ENCODE measurements at regions not wholly inside any gene's neighbourhood (a gene's known extent, or its start where the extent isn't known, plus 50 kb on each side); places are given as distances from the start of the nearest gene placed in this dataset.

GRCh38 chr16:63239065-63239570 lies 1202.9 kb upstream of the CDH8 start:
- H3K4me2 ChIP-seq, result no peak overlapping the region
- no peaks in the 10 kb centered on the region for H3K27me3 ChIP-seq
- no peak overlapping the region for H2AFZ ChIP-seq
- no peaks in the 10 kb centered on the region for H3K36me3 ChIP-seq (replicated peaks; ENCODE audit: insufficient read depth, low read depth)
- no peaks in the 10 kb centered on the region for H4K20me1 ChIP-seq (ENCODE audit: insufficient read depth, poor library complexity, severe bottlenecking)
- H3K79me2 ChIP-seq, result no peaks in the 10 kb centered on the region
- no peak for TF ChIP-seq EZH2phosphoT487 (IDR thresholded peaks at IDR 0.05; ENCODE audit: low read depth, severe bottlenecking, unreplicated experiment)
- TF ChIP-seq, protein P1, sequence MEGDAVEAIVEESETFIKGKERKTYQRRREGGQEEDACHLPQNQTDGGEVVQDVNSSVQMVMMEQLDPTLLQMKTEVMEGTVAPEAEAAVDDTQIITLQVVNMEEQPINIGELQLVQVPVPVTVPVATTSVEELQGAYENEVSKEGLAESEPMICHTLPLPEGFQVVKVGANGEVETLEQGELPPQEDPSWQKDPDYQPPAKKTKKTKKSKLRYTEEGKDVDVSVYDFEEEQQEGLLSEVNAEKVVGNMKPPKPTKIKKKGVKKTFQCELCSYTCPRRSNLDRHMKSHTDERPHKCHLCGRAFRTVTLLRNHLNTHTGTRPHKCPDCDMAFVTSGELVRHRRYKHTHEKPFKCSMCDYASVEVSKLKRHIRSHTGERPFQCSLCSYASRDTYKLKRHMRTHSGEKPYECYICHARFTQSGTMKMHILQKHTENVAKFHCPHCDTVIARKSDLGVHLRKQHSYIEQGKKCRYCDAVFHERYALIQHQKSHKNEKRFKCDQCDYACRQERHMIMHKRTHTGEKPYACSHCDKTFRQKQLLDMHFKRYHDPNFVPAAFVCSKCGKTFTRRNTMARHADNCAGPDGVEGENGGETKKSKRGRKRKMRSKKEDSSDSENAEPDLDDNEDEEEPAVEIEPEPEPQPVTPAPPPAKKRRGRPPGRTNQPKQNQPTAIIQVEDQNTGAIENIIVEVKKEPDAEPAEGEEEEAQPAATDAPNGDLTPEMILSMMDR (IDR thresholded peaks at IDR 0.05; ENCODE audit: poor library complexity), result no peak
- TF ChIP-seq EZH2 (IDR thresholded peaks at IDR 0.05; ENCODE audit: borderline replicate concordance), result no peak
- no peak overlapping the region for H3K4me3 ChIP-seq
- no peaks in the 10 kb centered on the region for H3K9me3 ChIP-seq (ENCODE audit: low read depth)
- no peak overlapping the region for H3K27ac ChIP-seq
- DNase-seq (ENCODE audit: low spot score), result no peak
- no peaks in the 10 kb centered on the region for H3K9me2 ChIP-seq (replicated peaks; ENCODE audit: insufficient read depth)
- 96% methylated on average over 1 of the region's 1 CpG for WGBS (ENCODE audit: low lambda C conversion rate, missing lambda C conversion rate)
- H3K4me1 ChIP-seq (ENCODE audit: insufficient read depth), result no peaks in the 10 kb centered on the region

DNA sequence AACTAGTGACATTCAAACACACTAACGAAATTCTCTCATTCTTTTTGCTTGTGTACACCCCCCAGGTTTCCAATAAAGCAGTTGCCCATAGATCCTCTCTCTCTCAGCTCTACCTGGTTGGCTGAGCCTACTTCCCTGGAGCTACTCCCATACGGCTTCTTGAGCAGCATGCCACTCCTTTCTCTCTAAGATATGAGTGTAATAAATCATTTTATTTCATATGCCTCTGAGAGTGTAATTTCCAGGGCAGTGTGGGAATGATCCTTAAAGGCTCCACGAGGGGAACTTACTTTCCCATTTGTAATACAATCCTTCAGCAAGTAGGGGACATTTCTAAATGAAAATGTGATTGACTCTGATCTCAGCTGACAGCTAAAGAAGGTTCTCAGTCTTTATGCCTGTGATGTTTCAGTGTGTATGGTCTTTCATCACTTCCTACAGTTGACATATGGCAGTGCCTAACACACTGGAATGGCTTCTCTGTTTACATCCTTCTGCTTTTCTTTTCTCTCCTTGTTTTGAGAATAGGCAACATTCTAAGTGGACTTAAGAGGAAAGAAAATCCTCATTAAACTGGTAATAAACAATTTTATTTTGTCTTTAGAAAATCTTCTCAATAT lies 1194.3 kb upstream of the CDH8 start:
- 46% methylated on average over 3 of the region's 3 CpGs for WGBS (ENCODE audit: low lambda C conversion rate, missing lambda C conversion rate)

DNA sequence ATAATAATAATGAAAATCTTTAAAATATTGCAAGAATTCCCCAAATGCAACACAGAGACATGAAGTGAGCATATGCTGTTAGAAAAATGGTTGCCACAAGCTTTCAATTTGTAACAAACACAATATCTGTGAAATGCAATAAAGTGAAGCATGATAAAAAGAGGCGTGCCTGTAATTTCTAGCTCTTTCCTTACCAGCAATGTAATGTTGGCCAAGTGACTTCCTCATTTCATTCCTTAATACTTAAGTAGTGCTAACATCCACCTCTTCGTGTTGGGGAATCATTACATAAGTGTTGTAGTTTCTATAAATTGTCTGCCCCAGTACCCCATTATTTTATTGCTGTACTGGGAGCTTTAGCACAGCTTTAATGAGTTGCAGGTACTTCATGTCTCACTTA lies 1192.0 kb upstream of the CDH8 start:
- Histone ChIP-seq H3K4me2 (no peak overlapping the region), H2AFZ (no peak overlapping the region), H3K27ac (no peak overlapping the region), H3K79me2 (no peaks in the 10 kb centered on the region), H3K4me1 (ENCODE audit: insufficient read depth) (no peaks in the 10 kb centered on the region), H4K20me1 (ENCODE audit: insufficient read depth, poor library complexity, severe bottlenecking) (no peaks in the 10 kb centered on the region), H3K9me2 (replicated peaks; ENCODE audit: insufficient read depth) (no peaks in the 10 kb centered on the region), H3K27me3 (no peaks in the 10 kb centered on the region), H3K36me3 (replicated peaks; ENCODE audit: insufficient read depth, low read depth) (no peaks in the 10 kb centered on the region), H3K9me3 (ENCODE audit: low read depth) (no peaks in the 10 kb centered on the region), H3K4me3 (no peak overlapping the region)
- TF ChIP-seq EZH2 (IDR thresholded peaks at IDR 0.05; ENCODE audit: borderline replicate concordance) (no peak), EZH2phosphoT487 (IDR thresholded peaks at IDR 0.05; ENCODE audit: low read depth, severe bottlenecking, unreplicated experiment) (no peak)
- TF ChIP-seq, protein P1 (IDR thresholded peaks at IDR 0.05; ENCODE audit: poor library complexity), result no peak
- 89% methylated on average over 2 of the region's 2 CpGs for WGBS (ENCODE audit: low lambda C conversion rate, missing lambda C conversion rate)
- no peak for DNase-seq (ENCODE audit: low spot score)

More for the DNA sequence above, 1194.3 kb upstream of the CDH8 start:
- DNase-seq (ENCODE audit: low spot score), result no peak
- H3K4me3 ChIP-seq, result no peak overlapping the region
- no peak overlapping the region for H2AFZ ChIP-seq
- H3K4me1 ChIP-seq (ENCODE audit: insufficient read depth), result no peaks in the 10 kb centered on the region
- H4K20me1 ChIP-seq (ENCODE audit: insufficient read depth, poor library complexity, severe bottlenecking), result no peaks in the 10 kb centered on the region
- H3K4me2 ChIP-seq, result no peak overlapping the region
- no peaks in the 10 kb centered on the region for H3K9me3 ChIP-seq (ENCODE audit: low read depth)
- no peaks in the 10 kb centered on the region for H3K36me3 ChIP-seq (replicated peaks; ENCODE audit: insufficient read depth, low read depth)
- TF ChIP-seq EZH2phosphoT487 (IDR thresholded peaks at IDR 0.05; ENCODE audit: low read depth, severe bottlenecking, unreplicated experiment) (no peak), EZH2 (IDR thresholded peaks at IDR 0.05; ENCODE audit: borderline replicate concordance) (no peak)
- TF ChIP-seq, protein P1 (IDR thresholded peaks at IDR 0.05; ENCODE audit: poor library complexity), result no peak
- no peaks in the 10 kb centered on the region for H3K79me2 ChIP-seq
- no peak overlapping the region for H3K27ac ChIP-seq
- H3K9me2 ChIP-seq (replicated peaks; ENCODE audit: insufficient read depth), result no peaks in the 10 kb centered on the region
- no peaks in the 10 kb centered on the region for H3K27me3 ChIP-seq
